ENCODE measurements at regions not wholly inside any gene's neighbourhood (a gene's known extent, or its start where the extent isn't known, plus 50 kb on each side); places are given as distances from the start of the nearest gene placed in this dataset.

GRCh38 chr5:100641833-100642232 is 106.7 kb downstream of the FAM174A start:
- TF ChIP-seq CTCF (IDR thresholded peaks at IDR 0.05; ENCODE audit: unreplicated experiment), result no peak
- CTCF ChIA-PET, result no interaction called here
- H3K4me1 Mint-ChIP-seq (ENCODE audit: low read depth, unreplicated experiment), result peaks cover 16% of the 10 kb centered on the region
- H3K27ac Mint-ChIP-seq (ENCODE audit: unreplicated experiment), result no peak overlapping the region
- no peaks in the 10 kb centered on the region for H3K9me3 Mint-ChIP-seq (ENCODE audit: low read depth, unreplicated experiment)
- H3K36me3 Mint-ChIP-seq (ENCODE audit: insufficient read depth, unreplicated experiment), result no peaks in the 10 kb centered on the region
- BruUV-seq (replicated peaks), result no TSS peak
- no peaks in the 10 kb centered on the region for H3K27me3 Mint-ChIP-seq (ENCODE audit: unreplicated experiment)
- intact Hi-C loops (cut with micrococcal nuclease; ENCODE audit: unreplicated experiment), result no loop called here
- no peak for DNase-seq
- H3K4me3 Mint-ChIP-seq (ENCODE audit: low read depth, unreplicated experiment), result no peak overlapping the region

GRCh38 chr5:100643473-100643872 is 108.3 kb downstream of the FAM174A start:
- BruUV-seq (replicated peaks), result no TSS peak
- CTCF ChIA-PET, result no interaction called here
- intact Hi-C loops (cut with micrococcal nuclease; ENCODE audit: unreplicated experiment), result no loop called here

GRCh38 chr5:100644185-100644584 is 109.0 kb downstream of the FAM174A start:
- no peaks in the 10 kb centered on the region for H3K27me3 Mint-ChIP-seq (ENCODE audit: unreplicated experiment)
- CTCF ChIA-PET, result no interaction called here
- H3K4me3 Mint-ChIP-seq (ENCODE audit: low read depth, unreplicated experiment), result no peak overlapping the region
- intact Hi-C loops (cut with micrococcal nuclease; ENCODE audit: unreplicated experiment), result no loop called here
- peaks cover 31% of the 10 kb centered on the region for H3K4me1 Mint-ChIP-seq (ENCODE audit: low read depth, unreplicated experiment)
- no peaks in the 10 kb centered on the region for H3K36me3 Mint-ChIP-seq (ENCODE audit: insufficient read depth, unreplicated experiment)
- TF ChIP-seq CTCF (IDR thresholded peaks at IDR 0.05; ENCODE audit: unreplicated experiment), result no peak
- BruUV-seq (replicated peaks), result no TSS peak
- no peak for DNase-seq
- H3K27ac Mint-ChIP-seq (ENCODE audit: unreplicated experiment), result no peak overlapping the region
- no peaks in the 10 kb centered on the region for H3K9me3 Mint-ChIP-seq (ENCODE audit: low read depth, unreplicated experiment)

More at GRCh38 chr5:100643473-100643872, 108.3 kb downstream of the FAM174A start:
- H3K9me3 Mint-ChIP-seq (ENCODE audit: low read depth, unreplicated experiment), result no peaks in the 10 kb centered on the region
- no peaks in the 10 kb centered on the region for H3K36me3 Mint-ChIP-seq (ENCODE audit: insufficient read depth, unreplicated experiment)
- peaks cover 31% of the 10 kb centered on the region for H3K4me1 Mint-ChIP-seq (ENCODE audit: low read depth, unreplicated experiment)
- H3K27ac Mint-ChIP-seq (ENCODE audit: unreplicated experiment), result no peak overlapping the region
- DNase-seq, result no peak
- no peaks in the 10 kb centered on the region for H3K27me3 Mint-ChIP-seq (ENCODE audit: unreplicated experiment)
- no peak overlapping the region for H3K4me3 Mint-ChIP-seq (ENCODE audit: low read depth, unreplicated experiment)
- no peak for TF ChIP-seq CTCF (IDR thresholded peaks at IDR 0.05; ENCODE audit: unreplicated experiment)

- TF ChIP-seq CTCF (IDR thresholded peaks at IDR 0.05; ENCODE audit: unreplicated experiment), result no peak
- intact Hi-C loops (cut with micrococcal nuclease; ENCODE audit: unreplicated experiment), result loop anchor here (5.0 kb wide), 1 partner anchor 198 kb away; no protein-coding TSS in a partner anchor
- CTCF ChIA-PET, result no interaction called here
- BruUV-seq (replicated peaks), result no TSS peak
- H3K4me3 Mint-ChIP-seq (ENCODE audit: low read depth, unreplicated experiment), result no peak overlapping the region
- H3K27me3 Mint-ChIP-seq (ENCODE audit: unreplicated experiment), result no peaks in the 10 kb centered on the region
- H3K9me3 Mint-ChIP-seq (ENCODE audit: low read depth, unreplicated experiment), result no peaks in the 10 kb centered on the region
- no peaks in the 10 kb centered on the region for H3K36me3 Mint-ChIP-seq (ENCODE audit: insufficient read depth, unreplicated experiment)
- no peak overlapping the region for H3K27ac Mint-ChIP-seq (ENCODE audit: unreplicated experiment)
- no peak for DNase-seq
- peaks cover 31% of the 10 kb centered on the region for H3K4me1 Mint-ChIP-seq (ENCODE audit: low read depth, unreplicated experiment)
Observed at GRCh38 chr5:100644776-100645175, 109.6 kb downstream of the FAM174A start.

Measured in Calu3 (cell line).